Mesendoderm (in vitro differentiated cells): ENCODE measurements at regions not wholly inside any gene's neighbourhood (a gene's known extent, or its start where the extent isn't known, plus 50 kb on each side); places are given as distances from the start of the nearest gene placed in this dataset.

Experiments used
- DNase-seq: peaks from one replicate; pipeline ENCODE4 v3.0.0; 2013
- H2AK5ac ChIP-seq: 2 replicates; pipeline ENCODE4 v1.6.1; 2013; ENCODE audit warnings: low read length, inconsistent platforms
- H2BK120ac ChIP-seq: 2 replicates; pipeline ENCODE4 v1.6.1; 2013; ENCODE audit warnings: low read depth, mild to moderate bottlenecking, low read length, moderate library complexity, mixed read lengths
- H2BK15ac ChIP-seq: replicated peaks from 2 replicates; pipeline ENCODE4 v1.6.1; 2013; ENCODE audit warnings: low read depth, mild to moderate bottlenecking, moderate library complexity
- H2BK5ac ChIP-seq: 2 replicates; pipeline ENCODE4 v1.6.1; 2013; ENCODE audit warnings: low read length, inconsistent platforms
- H3K18ac ChIP-seq: 2 replicates; pipeline ENCODE4 v1.6.1; 2013; ENCODE audit warnings: mild to moderate bottlenecking, low read length, mixed read lengths
- H3K23ac ChIP-seq: one replicate; pipeline ENCODE4 v1.6.1; 2013; ENCODE audit warnings: low read length
- H3K27ac ChIP-seq: 2 replicates; pipeline ENCODE4 v1.5.1; 2013; ENCODE audit warnings: low read depth, mild to moderate bottlenecking, inconsistent platforms, low read length, moderate library complexity
- H3K27me3 ChIP-seq: 2 replicates; pipeline ENCODE4 v1.6.1; 2013; ENCODE audit warnings: low read length, control low read depth, mild to moderate bottlenecking, inconsistent platforms; ENCODE audit not compliant: insufficient read depth, poor library complexity
- H3K36me3 ChIP-seq: 2 replicates; pipeline ENCODE4 v1.6.1; 2013; ENCODE audit warnings: low read length, inconsistent platforms; ENCODE audit not compliant: control insufficient read depth, insufficient read depth
- H3K4ac ChIP-seq: one replicate; pipeline ENCODE4 v1.6.1; 2013; ENCODE audit warnings: low read depth, mild to moderate bottlenecking, low read length, moderate library complexity
- H3K4me1 ChIP-seq: 2 replicates; pipeline ENCODE4 v1.6.1; 2013; ENCODE audit warnings: low read depth, low read length, inconsistent platforms; ENCODE audit not compliant: control insufficient read depth
- H3K4me2 ChIP-seq: 2 replicates; pipeline ENCODE4 v1.6.1; 2013; ENCODE audit warnings: low read length
- H3K4me3 ChIP-seq: 2 replicates; pipeline ENCODE4 v1.5.1; 2013; ENCODE audit warnings: mild to moderate bottlenecking, low read length
- H3K56ac ChIP-seq: one replicate; pipeline ENCODE4 v1.6.1; 2013; ENCODE audit warnings: low read length
- H3K79me1 ChIP-seq: 2 replicates; pipeline ENCODE4 v1.6.1; 2013; ENCODE audit warnings: low read length, inconsistent platforms
- H3K79me2 ChIP-seq: 2 replicates; pipeline ENCODE4 v1.6.1; 2013; ENCODE audit warnings: mild to moderate bottlenecking, low read length; ENCODE audit not compliant: control insufficient read depth, insufficient read depth
- H3K9ac ChIP-seq: 2 replicates; pipeline ENCODE4 v1.6.1; 2013; ENCODE audit warnings: low read length, inconsistent platforms
- H4K5ac ChIP-seq: one replicate; pipeline ENCODE4 v1.6.1; 2013; ENCODE audit warnings: low read length
- H4K8ac ChIP-seq: one replicate; pipeline ENCODE4 v1.6.1; 2013; ENCODE audit warnings: low read depth, mild to moderate bottlenecking, control low read depth, low read length, moderate library complexity
- WGBS: extraction: QIAGEN DNeasy Blood & Tissue Kit; methylation state at CpG from one replicate; pipeline ENCODE4 v1.1.7; 2013; ENCODE audit warnings: low lambda C conversion rate, missing lambda C conversion rate; ENCODE audit not compliant: insufficient coverage; ENCODE audit errors: extremely low coverage; 5-methylcytosine and 5-hydroxymethylcytosine counted together

GRCh38 chr3:197349368-197349767 is 51.0 kb upstream of the DLG1 start:
- Histone ChIP-seq H2BK120ac (no peak overlapping the region), H2AK5ac (no peak overlapping the region), H3K18ac (no peak overlapping the region), H3K56ac (no peak overlapping the region), H3K9ac (no peak overlapping the region), H3K27me3 (no peaks in the 10 kb centered on the region), H3K4me2 (no peak overlapping the region), H3K36me3 (no peaks in the 10 kb centered on the region), H3K4me1 (no peaks in the 10 kb centered on the region), H3K79me1 (no peaks in the 10 kb centered on the region), H4K8ac (no peak overlapping the region), H3K4ac (no peak overlapping the region), H3K79me2 (no peaks in the 10 kb centered on the region), H2BK15ac (no peak overlapping the region), H4K5ac (no peak overlapping the region), H3K4me3 (no peak overlapping the region), H3K23ac (no peak overlapping the region), H2BK5ac (no peak overlapping the region), H3K27ac (no peak overlapping the region)
- no CpG with 5 or more reads among the region's 8 CpGs for WGBS
- DNase-seq, result peak; percentile 61
